B cell (primary cell): ENCODE measurements at regions not wholly inside any gene's neighbourhood (a gene's known extent, or its start where the extent isn't known, plus 50 kb on each side); places are given as distances from the start of the nearest gene placed in this dataset.

Experiments
- ATAC-seq: fragments of 200-7000 bp; cut with Tn5 transposase; one replicate; pipeline ENCODE4 v1.10.0; 2021; ENCODE audit warnings: low read depth, mild to moderate bottlenecking, moderate number of reproducible peaks, moderate library complexity
- CTCF ChIA-PET: fragments of 350-600 bp; sonication (Branson Sonifier 250); formaldehyde crosslinking; loops from one replicate; lab custom pipeline; 2021; ENCODE audit warnings: antibody characterized with exemption, inconsistent platforms; lab: Charles Lee
- POLR2A ChIA-PET: fragments of 350-600 bp; sonication (Branson Sonifier 250); formaldehyde crosslinking; loops from one replicate; lab custom pipeline; 2021; ENCODE audit warnings: antibody characterized with exemption; lab: Charles Lee
- DNase-seq: peaks from one replicate; pipeline ENCODE4 v3.0.0; 2013
- H2AFZ ChIP-seq: 2 replicates; pipeline ENCODE4 v1.6.1; 2012; ENCODE audit warnings: mild to moderate bottlenecking, low read depth, low read length; ENCODE audit not compliant: insufficient read depth, poor library complexity, severe bottlenecking
- H3K27ac ChIP-seq, 2 donors: 1 replicate in 1 of 2; 2 replicates in 1 of 2; pipeline ENCODE4 v1.5.1; 2012 to 2013; ENCODE audit warnings: low read length in 2 of 2, mild to moderate bottlenecking in 2 of 2, moderate library complexity in 1 of 2
- H3K27me3 ChIP-seq, 4 experiments: fragments of 200-600 bp in 1 of 4; sonication (generic) in 1 of 4; replicated peaks in 1 of 4; 1 replicate in 2 of 4; 2 replicates in 2 of 4; pipeline versions ENCODE4 v1.6.1 to v1.7.0; 2013 to 2016; ENCODE audit warnings: low read length in 3 of 4, mild to moderate bottlenecking in 2 of 4, mixed read lengths in 1 of 4, moderate library complexity in 1 of 4; ENCODE audit not compliant: insufficient read depth in 4 of 4, control insufficient read depth in 3 of 4; ENCODE audit errors: control extremely low read depth in 1 of 4
- H3K36me3 ChIP-seq, 2 experiments: replicated peaks in 1 of 2; 1 replicate in 1 of 2; 2 replicates in 1 of 2; pipeline versions ENCODE4 v1.6.1 to v1.7.1; 2013; ENCODE audit warnings: low read length in 1 of 2; ENCODE audit not compliant: insufficient read depth in 2 of 2, control insufficient read depth in 1 of 2; ENCODE audit errors: control extremely low read depth in 1 of 2, extremely low read depth in 1 of 2
- H3K4me1 ChIP-seq, 2 donors: fragments of 200-600 bp in 1 of 2; sonication (generic) in 1 of 2; 1 replicate in 1 of 2; 2 replicates in 1 of 2; pipeline versions ENCODE4 v1.5.1 to v1.6.1; 2013 to 2017; ENCODE audit warnings: low read length in 2 of 2; ENCODE audit not compliant: control insufficient read depth in 2 of 2, insufficient read depth in 2 of 2
- H3K4me2 ChIP-seq: replicated peaks from 2 replicates; pipeline ENCODE3; 2012; ENCODE audit warnings: mild to moderate bottlenecking, low read depth, low read length; ENCODE audit not compliant: poor library complexity, severe bottlenecking
- H3K4me3 ChIP-seq, 5 experiments: fragments of 200-600 bp in 1 of 5; sonication (generic) in 1 of 5; 1 replicate in 3 of 5; 2 replicates in 2 of 5; pipeline versions ENCODE4 v1.5.1 to v1.7.0; 2011 to 2016; ENCODE audit warnings: low read length in 4 of 5, mild to moderate bottlenecking in 4 of 5, low read depth in 2 of 5, control low read depth in 1 of 5, moderate library complexity in 1 of 5; ENCODE audit not compliant: insufficient read depth in 1 of 5; ENCODE audit errors: control extremely low read depth in 1 of 5, extremely low read depth in 1 of 5
- H3K79me2 ChIP-seq: fragments of 200-600 bp; sonication (generic); one replicate; pipeline ENCODE4 v1.6.0; 2016; ENCODE audit warnings: low read length; ENCODE audit not compliant: control insufficient read depth, insufficient read depth
- H3K9ac ChIP-seq: fragments of 200-600 bp; sonication (generic); 2 replicates; pipeline ENCODE4 v1.6.1; 2017; ENCODE audit warnings: mild to moderate bottlenecking, low read length, moderate library complexity
- H3K9me3 ChIP-seq, 3 donors: one replicate each; pipeline versions ENCODE4 v1.6.1 to v1.7.1; 2013; ENCODE audit warnings: low read length in 2 of 3; ENCODE audit not compliant: control insufficient read depth in 2 of 3, insufficient read depth in 1 of 3; ENCODE audit errors: control extremely low read depth in 1 of 3
- H4K20me1 ChIP-seq: 2 replicates; pipeline ENCODE4 v1.6.0; 2012; ENCODE audit warnings: mild to moderate bottlenecking, low read length; ENCODE audit not compliant: insufficient read depth, control insufficient read depth, poor library complexity, severe bottlenecking
- H3K27ac Mint-ChIP-seq: one replicate; pipeline ENCODE4 v1.8.0; 2021; ENCODE audit warnings: mixed read lengths
- H3K27me3 Mint-ChIP-seq: one replicate; pipeline ENCODE4 v1.8.0; 2021; ENCODE audit warnings: mixed read lengths
- H3K4me1 Mint-ChIP-seq: one replicate; pipeline ENCODE4 v1.8.0; 2021; ENCODE audit warnings: mixed read lengths
- H3K4me3 Mint-ChIP-seq: one replicate; pipeline ENCODE4 v1.8.0; 2021; ENCODE audit warnings: mixed read lengths
- H3K9me3 Mint-ChIP-seq: one replicate; pipeline ENCODE4 v1.8.0; 2022; ENCODE audit warnings: mixed read lengths; ENCODE audit not compliant: insufficient read depth
- CTCF ChIP-seq: fragments of 200-600 bp; IDR thresholded peaks from one replicate; pipeline ENCODE4 v1.8.0; 2022; ENCODE audit warnings: antibody characterized with exemption, mild to moderate bottlenecking
- EZH2 ChIP-seq: IDR thresholded peaks from 2 replicates; pipeline ENCODE4 v1.6.1; 2012; ENCODE audit warnings: borderline replicate concordance, low read depth, mild to moderate bottlenecking, moderate library complexity, low read length; ENCODE audit not compliant: insufficient read depth, poor library complexity, severe bottlenecking
- WGBS: methylation state at CpG from one replicate; pipeline ENCODE4 v1.1.5; 2013; ENCODE audit warnings: missing lambda C conversion rate; ENCODE audit not compliant: insufficient coverage; 5-methylcytosine and 5-hydroxymethylcytosine counted together
- intact Hi-C: fragments of 100-400 bp; cut with micrococcal nuclease; formaldehyde crosslinking; loops from one replicate; pipeline ENCODE4 v1.10.0; 2022

- Histone ChIP-seq H3K4me1 (no peaks in the 10 kb centered on the region), H3K9ac (no peak overlapping the region), H3K4me2 (no peak overlapping the region), H4K20me1 (no peaks in the 10 kb centered on the region), H3K4me3 (no peak overlapping the region), H3K27ac (no peak overlapping the region), H3K36me3 (no peaks in the 10 kb centered on the region), H3K27me3 (no peaks in the 10 kb centered on the region), H3K79me2 (no peaks in the 10 kb centered on the region), H2AFZ (no peak overlapping the region), H3K9me3 (no peaks in the 10 kb centered on the region)
- H3K27me3 Mint-ChIP-seq, result peaks cover 4% of the 10 kb centered on the region
- TF ChIP-seq CTCF (no peak), EZH2 (no peak)
- no peaks in the 10 kb centered on the region for H3K4me1 Mint-ChIP-seq
- H3K4me3 Mint-ChIP-seq, result no peak overlapping the region
- DNase-seq (no peak), ATAC-seq (no peak)
- ChIA-PET POLR2A (no interaction called here), CTCF (no interaction called here)
- no peak overlapping the region for H3K27ac Mint-ChIP-seq
- intact Hi-C loops, result no loop called here
- WGBS, result 0% methylated on average over 1 of the region's 2 CpGs
- no peaks in the 10 kb centered on the region for H3K9me3 Mint-ChIP-seq
These were observed 600.6 kb downstream of the RNF144A start for GRCh38 chr2:7517851-7518250.

GRCh38 chr2:7523481-7524120, 606.4 kb downstream of the RNF144A start:
- ATAC-seq (no peak), DNase-seq (no peak)
- ChIA-PET POLR2A (no interaction called here), CTCF (no interaction called here)
- Mint-ChIP-seq H3K9me3 (no peaks in the 10 kb centered on the region), H3K27ac (no peak overlapping the region), H3K4me3 (no peak overlapping the region), H3K27me3 (peaks cover under 1% of the 10 kb centered on the region), H3K4me1 (no peaks in the 10 kb centered on the region)
- Histone ChIP-seq H4K20me1 (no peaks in the 10 kb centered on the region), H3K4me3 (no peak overlapping the region), H3K36me3 (no peaks in the 10 kb centered on the region), H3K27me3 (no peaks in the 10 kb centered on the region), H3K4me1 (no peaks in the 10 kb centered on the region), H3K9ac (no peak overlapping the region), H2AFZ (no peak overlapping the region), H3K27ac (no peak overlapping the region), H3K4me2 (no peak overlapping the region), H3K79me2 (no peaks in the 10 kb centered on the region), H3K9me3 (peaks cover 0 to 2% (median 2%) of the 10 kb centered on the region in 3 donors)
- intact Hi-C loops, result no loop called here
- TF ChIP-seq EZH2 (no peak), CTCF (no peak)
- WGBS, result 93% methylated on average over 6 of the region's 12 CpGs
